ENCODE measurements at regions not wholly inside any gene's neighbourhood (a gene's known extent, or its start where the extent isn't known, plus 50 kb on each side); places are given as distances from the start of the nearest gene placed in this dataset.

DNA sequence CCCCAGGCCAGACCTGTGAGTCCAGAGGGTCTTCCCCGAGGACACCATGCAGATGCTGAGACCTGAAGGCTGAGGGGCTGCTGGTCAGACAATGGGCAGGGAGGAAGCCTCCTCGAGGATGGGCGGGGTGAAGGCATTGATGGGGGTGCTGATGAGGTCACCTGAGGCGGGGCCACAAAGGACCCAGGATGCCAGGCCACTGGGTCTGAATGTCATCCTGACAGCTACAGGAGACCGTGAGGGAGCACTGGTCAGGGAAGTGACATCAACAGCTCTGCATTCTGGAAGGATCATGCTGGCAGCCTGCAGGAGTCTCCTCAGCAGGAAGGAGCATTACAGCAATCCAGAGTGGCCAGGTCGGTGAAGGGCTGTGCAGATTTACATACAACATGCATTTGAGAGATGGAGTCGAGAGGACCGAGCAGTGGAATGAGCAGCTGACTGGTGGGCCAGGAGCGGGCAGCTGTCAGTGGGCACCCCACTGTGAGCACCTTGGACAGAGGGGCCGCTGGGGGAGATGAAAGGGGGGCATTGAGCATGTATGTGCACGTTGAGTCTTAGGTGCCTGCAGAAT is 77.7 kb upstream of the ADAMTS2 start:
- no peak for TF ChIP-seq CTCF (IDR thresholded peaks at IDR 0.05)
- no peak for TF ChIP-seq POLR2A (IDR thresholded peaks at IDR 0.05)
- Histone ChIP-seq H3K27me3 (no peaks in the 10 kb centered on the region), H3K36me3 (replicated peaks in 1 of 2; ENCODE audit: insufficient read depth in 1 of 2, low read depth in 2 of 2) (no peaks in the 10 kb centered on the region), H3K4me3 (no peak overlapping the region), H3K4me1 (no peaks in the 10 kb centered on the region), H3K27ac (no peak overlapping the region), H3K9me3 (no peaks in the 10 kb centered on the region)
- 62 to 67% methylated on average over 11 of the region's 11 CpGs for WGBS, 2 donors
- no peak for ATAC-seq
- intact Hi-C loops (cut with DNase I) = no loop called here
- DNase-seq = no peak

DNA sequence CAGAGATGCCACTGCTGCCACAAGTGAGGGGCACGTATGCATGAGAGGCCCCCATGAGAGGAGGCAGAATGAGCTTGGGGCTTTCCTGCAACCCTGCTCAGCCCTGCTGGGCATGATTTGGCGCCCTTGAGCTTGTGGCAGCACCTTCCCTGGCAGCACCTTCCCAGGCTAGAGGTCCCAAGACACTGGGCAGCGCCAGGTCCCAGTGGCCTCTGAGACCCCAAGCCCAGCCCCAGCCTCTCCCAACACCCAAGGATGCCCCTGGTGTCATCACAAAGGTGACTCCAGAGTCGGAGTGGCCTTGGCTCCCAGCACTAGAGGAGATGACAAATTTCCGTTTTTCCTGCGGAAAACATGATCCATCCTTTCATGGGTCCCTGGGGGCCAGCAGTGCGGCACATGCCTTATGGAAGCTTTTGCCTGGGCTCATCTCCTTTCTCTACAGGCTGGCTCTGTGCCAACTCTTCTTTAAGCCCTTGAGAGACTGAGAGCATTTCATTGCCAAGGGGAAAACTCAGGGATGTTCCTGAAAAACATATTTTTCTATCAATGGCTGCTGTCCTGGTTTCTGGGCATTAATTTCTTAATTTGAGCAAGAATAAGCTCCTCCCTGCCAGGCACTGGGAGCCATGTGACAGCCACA is 77.1 kb upstream of the ADAMTS2 start:
- H3K36me3 ChIP-seq (replicated peaks in 1 of 2; ENCODE audit: insufficient read depth in 1 of 2, low read depth in 2 of 2) = no peaks in the 10 kb centered on the region
- no peaks in the 10 kb centered on the region for H3K27me3 ChIP-seq
- TF ChIP-seq POLR2A (IDR thresholded peaks at IDR 0.05) (no peak), CTCF (IDR thresholded peaks at IDR 0.05) (no peak)
- 72 to 83% methylated on average over 4 to 7 of the region's 7 CpGs for WGBS, 2 donors
- intact Hi-C loops (cut with DNase I) = no loop called here
- no peak overlapping the region for H3K27ac ChIP-seq
- DNase-seq (no peak), ATAC-seq (no peak)
- no peaks in the 10 kb centered on the region for H3K4me1 ChIP-seq
- H3K9me3 ChIP-seq = no peaks in the 10 kb centered on the region
- H3K4me3 ChIP-seq = no peak overlapping the region

DNA sequence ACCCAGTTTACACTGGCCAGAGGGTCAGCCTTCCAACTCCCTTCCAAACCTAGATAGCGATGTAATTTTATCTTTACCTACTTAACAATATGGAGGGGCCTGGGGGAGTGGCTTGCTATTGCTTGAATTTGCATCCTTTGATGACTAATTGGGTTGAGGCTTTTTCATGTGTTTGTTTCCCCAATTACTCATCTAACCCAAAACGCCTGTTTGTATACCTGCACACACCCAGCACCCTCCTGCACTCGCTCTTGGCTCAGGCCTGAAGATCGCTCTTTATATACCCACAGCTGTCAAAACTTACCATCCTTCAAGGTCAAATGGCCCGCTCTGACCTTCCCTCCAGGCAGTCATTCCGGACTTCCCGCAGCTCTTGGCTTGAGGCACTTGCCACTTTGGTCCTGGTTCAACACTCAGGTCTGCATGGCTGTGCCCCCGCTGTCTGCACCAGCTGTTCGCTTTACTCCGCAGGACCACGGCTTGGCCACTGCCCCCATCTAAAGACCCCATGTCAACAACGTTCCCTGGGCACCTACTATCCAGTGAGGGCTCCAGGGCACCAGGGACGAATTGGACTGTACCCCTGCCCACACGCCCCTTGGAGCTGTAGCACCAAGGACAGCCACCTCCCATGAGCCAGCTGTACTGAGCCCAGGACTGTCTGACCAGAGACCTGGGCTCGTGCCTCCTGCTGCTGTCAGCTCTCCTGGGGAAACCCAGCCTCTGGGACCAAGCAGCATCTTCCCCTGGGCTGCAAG is 76.1 kb upstream of the ADAMTS2 start:
- no peaks in the 10 kb centered on the region for H3K4me1 ChIP-seq
- 51 to 54% methylated on average over 12 to 15 of the region's 15 CpGs for WGBS, 2 donors
- intact Hi-C loops (cut with DNase I) = no loop called here
- TF ChIP-seq CTCF (IDR thresholded peaks at IDR 0.05) (no peak), POLR2A (IDR thresholded peaks at IDR 0.05) (no peak)
- ATAC-seq (no peak), DNase-seq (no peak)
- no peak overlapping the region for H3K4me3 ChIP-seq
- H3K27me3 ChIP-seq = no peaks in the 10 kb centered on the region
- no peaks in the 10 kb centered on the region for H3K9me3 ChIP-seq
- no peak overlapping the region for H3K27ac ChIP-seq
- no peaks in the 10 kb centered on the region for H3K36me3 ChIP-seq (replicated peaks in 1 of 2; ENCODE audit: insufficient read depth in 1 of 2, low read depth in 2 of 2)

DNA sequence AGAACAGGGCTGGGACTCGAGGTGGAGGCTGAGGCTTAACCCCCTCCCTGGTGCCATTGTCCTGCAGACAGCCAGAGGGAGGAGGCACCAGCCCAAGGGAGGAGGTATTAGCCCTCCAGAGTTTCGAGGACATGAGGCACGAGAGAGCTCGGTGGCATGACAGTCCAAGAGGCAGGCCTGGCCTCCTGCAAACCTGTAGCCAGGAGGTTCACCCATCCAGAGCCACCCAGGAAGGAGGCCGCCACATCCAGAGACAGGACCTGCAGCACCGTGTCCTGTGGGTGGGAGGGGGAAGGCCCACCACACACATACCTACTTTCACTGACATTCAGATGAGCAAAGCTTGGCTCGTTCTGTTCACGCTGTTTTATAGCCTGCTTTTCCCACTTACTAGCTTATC is 75.2 kb upstream of the ADAMTS2 start:
- WGBS, 2 donors = 70 to 72% methylated on average over 5 to 6 of the region's 8 CpGs
- no peak for ATAC-seq
- no peaks in the 10 kb centered on the region for H3K9me3 ChIP-seq

DNA sequence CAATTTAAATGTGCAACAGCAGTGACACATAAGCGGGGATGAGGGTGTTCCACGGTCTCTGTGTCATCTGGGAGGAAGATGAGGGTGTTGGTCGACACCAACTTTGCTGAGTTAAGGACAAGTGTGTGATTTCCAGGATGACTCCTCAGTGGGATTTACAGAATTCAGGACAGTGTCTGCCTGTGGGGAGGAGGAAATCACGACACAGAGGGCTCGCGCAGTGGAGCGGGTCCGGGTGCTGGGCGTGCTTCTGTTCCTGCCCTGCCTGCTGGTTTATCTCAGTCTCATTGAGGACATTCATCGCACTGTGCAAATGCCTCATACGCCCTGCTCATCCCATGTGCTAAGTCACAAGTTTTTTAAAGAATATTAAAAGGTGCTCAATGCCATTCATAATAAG is 73.7 kb upstream of the ADAMTS2 start:
- TF ChIP-seq CTCF (IDR thresholded peaks at IDR 0.05) (no peak), POLR2A (IDR thresholded peaks at IDR 0.05) (no peak)

More for the DNA sequence above, 75.2 kb upstream of the ADAMTS2 start:
- TF ChIP-seq POLR2A (IDR thresholded peaks at IDR 0.05) = no peak
- no peaks in the 10 kb centered on the region for H3K36me3 ChIP-seq (replicated peaks in 1 of 2; ENCODE audit: insufficient read depth in 1 of 2, low read depth in 2 of 2)
- H3K27ac ChIP-seq = no peak overlapping the region
- DNase-seq = no peak
- no peaks in the 10 kb centered on the region for H3K4me1 ChIP-seq
- intact Hi-C loops (cut with DNase I) = no loop called here
- H3K4me3 ChIP-seq = no peak overlapping the region
- no peaks in the 10 kb centered on the region for H3K27me3 ChIP-seq

More for the DNA sequence above, 73.7 kb upstream of the ADAMTS2 start:
- H3K9me3 ChIP-seq = no peaks in the 10 kb centered on the region
- ATAC-seq = no peak
- no peak overlapping the region for H3K4me3 ChIP-seq
- H3K27ac ChIP-seq = no peak overlapping the region
- DNase-seq = no peak
- intact Hi-C loops (cut with DNase I) = no loop called here
- 69 to 71% methylated on average over 11 of the region's 11 CpGs for WGBS, 2 donors
- H3K36me3 ChIP-seq (replicated peaks in 1 of 2; ENCODE audit: insufficient read depth in 1 of 2, low read depth in 2 of 2) = no peaks in the 10 kb centered on the region
- H3K4me1 ChIP-seq = no peaks in the 10 kb centered on the region
- no peaks in the 10 kb centered on the region for H3K27me3 ChIP-seq
